Testis (tissue), 2 donors: ENCODE measurements at regions not wholly inside any gene's neighbourhood (a gene's known extent, or its start where the extent isn't known, plus 50 kb on each side); places are given as distances from the start of the nearest gene placed in this dataset.

ENCODE experiments used
- DNase-seq: peaks from one replicate; pipeline ENCODE4 v3.0.0-alpha.2; 2019
- H3K27ac ChIP-seq, 2 donors: fragments of 200-600 bp; sonication (generic); one replicate each; pipeline ENCODE4 v1.5.1; 2019
- H3K27me3 ChIP-seq: fragments of 200-600 bp; sonication (generic); one replicate; pipeline ENCODE4 v1.5.1; 2019
- H3K36me3 ChIP-seq: fragments of 200-600 bp; sonication (generic); one replicate; pipeline ENCODE4 v1.5.1; 2017; ENCODE audit warnings: low read depth; ENCODE audit errors: missing control alignments
- H3K4me1 ChIP-seq: fragments of 200-600 bp; sonication (generic); one replicate; pipeline ENCODE4 v1.5.1; 2019
- H3K4me3 ChIP-seq, 2 donors: fragments of 200-600 bp; sonication (generic); one replicate each; pipeline ENCODE4 v1.5.1; 2017 to 2019
- H3K9me3 ChIP-seq: fragments of 200-600 bp; sonication (generic); one replicate; pipeline ENCODE4 v1.5.1; 2017
- POLR2A ChIP-seq: fragments of 450-650 bp; IDR thresholded peaks from one replicate; pipeline ENCODE4 v1.6.1; 2017; ENCODE audit warnings: antibody characterized with exemption, mild to moderate bottlenecking, moderate library complexity
- WGBS, 2 donors: methylation state at CpG; one replicate each; pipeline ENCODE4 v1.1.5; 2018; 5-methylcytosine and 5-hydroxymethylcytosine counted together
- intact Hi-C: fragments of 100-400 bp; cut with DNase I; formaldehyde crosslinking; loops from one replicate; pipeline ENCODE4 v1.15.1; 2023; ENCODE audit warnings: low total_unique reads
- TF ChIP-seq, protein P1 (sequence below), 3 experiments: fragments of 450-650 bp in 2 of 3; fragments of 200-600 bp in 1 of 3; sonication (generic) in 1 of 3; IDR thresholded peaks; one replicate each; pipeline ENCODE4 v1.5.1; 2016 to 2019; ENCODE audit warnings: antibody characterized with exemption in 3 of 3, mild to moderate bottlenecking in 2 of 3, moderate library complexity in 1 of 3

DNA sequence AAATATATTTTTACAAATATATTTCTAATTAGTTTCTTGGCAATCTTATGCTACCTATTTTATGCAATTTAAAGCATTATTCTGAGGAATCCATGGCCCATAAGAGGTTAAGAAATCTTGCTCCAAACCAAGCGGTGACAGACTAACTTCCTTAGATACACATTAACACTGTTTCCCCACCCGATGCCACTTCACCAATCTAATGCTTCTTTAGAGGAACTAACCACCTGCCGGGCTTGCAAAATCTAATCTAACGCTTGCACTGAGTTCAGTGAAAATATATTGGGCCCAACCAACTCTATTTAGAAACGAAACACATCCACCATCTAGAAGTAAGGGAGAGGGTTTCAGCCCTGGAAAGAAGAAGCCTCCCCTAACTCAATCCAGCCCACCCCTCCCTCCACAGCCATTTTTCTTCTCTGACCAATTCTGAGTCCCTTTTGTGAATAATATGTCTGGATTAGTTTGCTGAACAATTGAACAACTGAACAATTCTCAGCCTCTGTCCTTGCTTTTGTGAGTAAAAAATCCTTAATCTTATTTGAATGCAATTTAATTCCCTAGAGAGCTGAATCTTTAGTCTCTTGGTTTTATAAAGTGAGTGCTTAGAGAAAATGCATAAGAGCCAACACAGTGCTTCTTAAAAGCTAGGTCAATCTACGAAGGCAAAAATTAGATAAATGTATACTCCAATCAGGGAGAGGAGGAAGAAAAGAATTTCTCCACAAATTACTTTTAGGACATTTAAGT lies 150.4 kb upstream of the ADAMTS9 start:
- H3K27ac ChIP-seq, result no peak overlapping the region
- no peak overlapping the region for H3K4me3 ChIP-seq
- WGBS, 2 donors, result 85 to 87% methylated on average over 6 of the region's 6 CpGs
- intact Hi-C loops, result no loop called here
- H3K9me3 ChIP-seq, result no peaks in the 10 kb centered on the region
- TF ChIP-seq POLR2A, result no peak
- TF ChIP-seq, protein P1, sequence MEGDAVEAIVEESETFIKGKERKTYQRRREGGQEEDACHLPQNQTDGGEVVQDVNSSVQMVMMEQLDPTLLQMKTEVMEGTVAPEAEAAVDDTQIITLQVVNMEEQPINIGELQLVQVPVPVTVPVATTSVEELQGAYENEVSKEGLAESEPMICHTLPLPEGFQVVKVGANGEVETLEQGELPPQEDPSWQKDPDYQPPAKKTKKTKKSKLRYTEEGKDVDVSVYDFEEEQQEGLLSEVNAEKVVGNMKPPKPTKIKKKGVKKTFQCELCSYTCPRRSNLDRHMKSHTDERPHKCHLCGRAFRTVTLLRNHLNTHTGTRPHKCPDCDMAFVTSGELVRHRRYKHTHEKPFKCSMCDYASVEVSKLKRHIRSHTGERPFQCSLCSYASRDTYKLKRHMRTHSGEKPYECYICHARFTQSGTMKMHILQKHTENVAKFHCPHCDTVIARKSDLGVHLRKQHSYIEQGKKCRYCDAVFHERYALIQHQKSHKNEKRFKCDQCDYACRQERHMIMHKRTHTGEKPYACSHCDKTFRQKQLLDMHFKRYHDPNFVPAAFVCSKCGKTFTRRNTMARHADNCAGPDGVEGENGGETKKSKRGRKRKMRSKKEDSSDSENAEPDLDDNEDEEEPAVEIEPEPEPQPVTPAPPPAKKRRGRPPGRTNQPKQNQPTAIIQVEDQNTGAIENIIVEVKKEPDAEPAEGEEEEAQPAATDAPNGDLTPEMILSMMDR (IDR thresholded peaks at IDR 0.05), result no peak
- no peaks in the 10 kb centered on the region for H3K36me3 ChIP-seq
- no peaks in the 10 kb centered on the region for H3K27me3 ChIP-seq
- no peaks in the 10 kb centered on the region for H3K4me1 ChIP-seq
- no peak for DNase-seq

DNA sequence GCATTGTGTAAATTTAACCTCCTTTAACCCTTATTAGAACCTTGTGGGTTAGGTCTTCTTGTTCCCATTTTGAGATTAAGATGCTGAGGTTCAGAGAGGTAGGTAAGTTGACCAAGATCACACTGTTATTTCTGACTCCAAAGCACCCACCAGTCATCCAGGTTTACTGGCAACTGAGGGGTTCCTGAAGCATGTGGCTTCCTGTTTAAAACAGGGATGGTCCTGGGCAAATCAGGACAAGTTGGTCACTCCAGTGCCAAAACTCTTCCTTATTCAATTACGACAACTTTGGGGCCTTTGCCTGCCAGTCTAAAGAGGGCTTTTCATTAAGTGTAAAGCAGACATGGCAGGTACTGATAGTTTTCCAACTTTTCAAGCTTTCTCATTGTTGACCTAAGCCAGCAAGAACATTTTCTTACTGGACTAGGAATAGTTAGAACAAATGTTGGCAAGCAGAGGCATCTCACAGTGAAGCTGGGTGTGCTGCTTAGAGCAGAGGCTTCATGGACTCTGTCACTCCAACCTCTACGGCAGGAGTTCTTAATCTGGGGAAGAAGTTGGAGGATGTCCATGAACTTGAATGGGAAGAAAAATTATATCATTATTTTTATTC lies 149.4 kb upstream of the ADAMTS9 start:
- H3K36me3 ChIP-seq, result no peaks in the 10 kb centered on the region
- H3K4me3 ChIP-seq, result no peak overlapping the region
- H3K27me3 ChIP-seq, result no peaks in the 10 kb centered on the region
- no peak for TF ChIP-seq POLR2A
- TF ChIP-seq, protein P1 (IDR thresholded peaks at IDR 0.05), result no peak
- H3K4me1 ChIP-seq, result no peaks in the 10 kb centered on the region
- WGBS, 2 donors, result 59 to 60% methylated on average over 2 of the region's 2 CpGs
- H3K27ac ChIP-seq, result no peak overlapping the region
- peak; percentile 22 for DNase-seq
- no peaks in the 10 kb centered on the region for H3K9me3 ChIP-seq
- intact Hi-C loops, result no loop called here

DNA sequence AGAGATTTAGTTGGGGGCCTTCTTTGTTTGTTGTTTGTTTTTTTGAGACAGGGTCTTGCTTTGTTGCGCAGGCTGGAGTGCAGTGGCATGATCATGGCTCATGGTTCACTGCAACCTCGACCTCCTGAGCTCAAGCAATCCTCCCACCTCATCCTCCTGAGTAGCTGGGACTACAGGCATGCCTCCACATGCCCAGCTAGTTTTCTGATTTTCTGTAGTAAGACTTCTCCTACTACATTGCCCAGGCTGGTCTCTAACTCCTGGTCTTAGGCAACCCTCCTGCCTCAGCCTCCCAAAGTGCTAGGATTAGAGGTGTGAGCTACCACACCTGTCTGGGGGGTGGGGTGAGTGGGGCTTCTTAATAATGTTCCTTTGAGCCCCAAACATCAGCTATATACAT lies 148.3 kb upstream of the ADAMTS9 start:
- 88 to 90% methylated on average over 2 of the region's 2 CpGs for WGBS, 2 donors
- Histone ChIP-seq H3K4me1 (no peaks in the 10 kb centered on the region), H3K4me3 (no peak overlapping the region), H3K27me3 (no peaks in the 10 kb centered on the region), H3K9me3 (no peaks in the 10 kb centered on the region), H3K27ac (no peak overlapping the region), H3K36me3 (no peaks in the 10 kb centered on the region)
- intact Hi-C loops, result no loop called here
- DNase-seq, result no peak
- no peak for TF ChIP-seq POLR2A
- TF ChIP-seq, protein P1 (IDR thresholded peaks at IDR 0.05), result no peak

DNA sequence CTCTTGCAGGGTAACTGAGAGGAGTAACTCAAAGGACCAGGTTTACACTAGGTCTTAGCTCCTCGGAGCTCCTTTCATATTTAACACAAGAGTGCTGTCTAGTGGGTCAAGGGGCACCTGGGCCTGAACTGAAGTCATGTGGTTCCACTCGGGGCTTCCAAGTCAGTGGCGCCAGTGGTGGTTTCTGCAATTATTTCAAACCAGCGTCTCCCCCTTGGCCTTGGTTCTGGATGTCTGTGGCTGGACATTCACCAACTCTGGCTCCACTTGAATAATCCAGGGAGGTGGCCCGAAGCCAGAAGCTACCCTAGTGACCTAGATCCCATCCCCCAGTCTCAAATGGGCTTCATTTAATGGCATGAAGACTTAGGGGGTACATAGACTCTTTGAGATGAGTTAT lies 144.3 kb upstream of the ADAMTS9 start:
- Histone ChIP-seq H3K4me3 (no peak overlapping the region), H3K27me3 (no peaks in the 10 kb centered on the region), H3K9me3 (no peaks in the 10 kb centered on the region), H3K27ac (no peak overlapping the region), H3K36me3 (no peaks in the 10 kb centered on the region), H3K4me1 (peaks cover 4% of the 10 kb centered on the region)
- DNase-seq, result no peak
- intact Hi-C loops, result no loop called here
- no peak for TF ChIP-seq POLR2A
- TF ChIP-seq, protein P1 (IDR thresholded peaks at IDR 0.05), result no peak
- 80 to 84% methylated on average over 5 of the region's 5 CpGs for WGBS, 2 donors

DNA sequence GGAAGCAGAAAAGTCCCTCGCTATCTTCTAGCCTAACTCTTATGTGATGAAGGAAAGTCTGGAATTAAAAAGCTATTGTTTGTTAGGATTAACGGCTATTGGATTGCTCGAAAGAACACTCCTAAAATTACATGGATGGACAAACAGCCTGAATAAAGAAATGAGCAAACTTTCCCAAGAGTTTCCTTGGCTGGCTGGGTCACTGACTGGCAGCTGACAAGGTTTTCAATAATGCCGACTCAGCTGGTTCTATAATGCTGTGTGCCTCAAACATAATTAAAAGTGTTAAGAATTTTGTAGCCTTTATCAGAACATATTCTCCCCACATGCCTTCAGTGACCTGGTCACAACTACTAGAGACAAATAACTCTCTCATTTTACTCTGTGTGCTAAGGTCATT lies 142.9 kb upstream of the ADAMTS9 start:
- 72 to 74% methylated on average over 4 of the region's 4 CpGs for WGBS, 2 donors
- no peaks in the 10 kb centered on the region for H3K9me3 ChIP-seq
- H3K27me3 ChIP-seq, result no peaks in the 10 kb centered on the region
- intact Hi-C loops, result no loop called here
- no peak overlapping the region for H3K4me3 ChIP-seq
- no peaks in the 10 kb centered on the region for H3K36me3 ChIP-seq
- DNase-seq, result no peak
- H3K4me1 ChIP-seq, result peaks cover 4% of the 10 kb centered on the region
- H3K27ac ChIP-seq, result no peak overlapping the region
- TF ChIP-seq POLR2A, result no peak
- TF ChIP-seq, protein P1 (IDR thresholded peaks at IDR 0.05), result no peak
